Fibroblast of lung (primary cell): ENCODE measurements at regions not wholly inside any gene's neighbourhood (a gene's known extent, or its start where the extent isn't known, plus 50 kb on each side); places are given as distances from the start of the nearest gene placed in this dataset.

ENCODE experiments used
- DNase-seq, 2 donors: peaks; one replicate each; pipeline versions ENCODE4 v3.0.0 to v3.0.0-alpha.2; 2010; ENCODE audit warnings: low read depth in 2 of 2
- H2AFZ ChIP-seq: 2 replicates; pipeline ENCODE4 v1.5.1; 2012; ENCODE audit warnings: low read length, control low read depth, inconsistent platforms
- H3K27ac ChIP-seq: 2 replicates; pipeline ENCODE4 v1.5.1; 2011; ENCODE audit warnings: low read length, control low read depth; ENCODE audit not compliant: insufficient read depth
- H3K27me3 ChIP-seq: 2 replicates; pipeline ENCODE4 v1.5.1; 2011; ENCODE audit warnings: mild to moderate bottlenecking, low read length; ENCODE audit not compliant: control insufficient read depth, insufficient read depth
- H3K36me3 ChIP-seq: 2 replicates; pipeline ENCODE4 v1.5.1; 2011; ENCODE audit warnings: low read length; ENCODE audit not compliant: control insufficient read depth, insufficient read depth
- H3K4me1 ChIP-seq: 2 replicates; pipeline ENCODE4 v1.5.1; 2011; ENCODE audit warnings: low read length; ENCODE audit not compliant: control insufficient read depth, insufficient read depth; ENCODE audit errors: extremely low read depth
- H3K4me2 ChIP-seq: 2 replicates; pipeline ENCODE4 v1.5.1; 2011; ENCODE audit warnings: low read length, control low read depth; ENCODE audit not compliant: insufficient read depth; ENCODE audit errors: extremely low read depth
- H3K4me3 ChIP-seq, 4 experiments: fragments of 200-600 bp in 1 of 4; sonication (generic) in 1 of 4; replicated peaks in 1 of 4; 2 replicates each; pipeline ENCODE4 v1.5.1; 2011 to 2016; ENCODE audit warnings: low read length in 4 of 4, low read depth in 3 of 4, mild to moderate bottlenecking in 3 of 4, control low read depth in 2 of 4, inconsistent platforms in 1 of 4, mixed read lengths in 1 of 4; ENCODE audit not compliant: insufficient read depth in 1 of 4; ENCODE audit errors: control extremely low read depth in 1 of 4
- H3K79me2 ChIP-seq: 2 replicates; pipeline ENCODE4 v1.5.1; 2012; ENCODE audit warnings: mild to moderate bottlenecking, low read length, inconsistent platforms; ENCODE audit not compliant: control insufficient read depth, insufficient read depth
- H3K9ac ChIP-seq: 2 replicates; pipeline ENCODE4 v1.5.1; 2011; ENCODE audit warnings: mild to moderate bottlenecking, low read length, control low read depth; ENCODE audit not compliant: insufficient read depth
- H3K9me3 ChIP-seq: 2 replicates; pipeline ENCODE4 v1.5.1; 2012; ENCODE audit warnings: low read depth, low read length; ENCODE audit not compliant: control insufficient read depth, insufficient read depth
- H4K20me1 ChIP-seq: 2 replicates; pipeline ENCODE4 v1.5.1; 2011; ENCODE audit warnings: low read length; ENCODE audit not compliant: control insufficient read depth, insufficient read depth; ENCODE audit errors: extremely low read depth
- EZH2 ChIP-seq: IDR thresholded peaks from 2 replicates; pipeline ENCODE4 v1.5.1; 2012; ENCODE audit warnings: low read length, control low read depth, mild to moderate bottlenecking; ENCODE audit errors: missing control alignments
- TF ChIP-seq, protein P1 (sequence below), 2 donors: IDR thresholded peaks in 1 of 2; conservative IDR thresholded peaks in 1 of 2; 1 replicate in 1 of 2; 2 replicates in 1 of 2; pipeline ENCODE4 v1.5.1; 2011 to 2012; ENCODE audit warnings: low read length in 2 of 2, control low read depth in 1 of 2, inconsistent platforms in 1 of 2, low read depth in 1 of 2, mild to moderate bottlenecking in 1 of 2

DNA sequence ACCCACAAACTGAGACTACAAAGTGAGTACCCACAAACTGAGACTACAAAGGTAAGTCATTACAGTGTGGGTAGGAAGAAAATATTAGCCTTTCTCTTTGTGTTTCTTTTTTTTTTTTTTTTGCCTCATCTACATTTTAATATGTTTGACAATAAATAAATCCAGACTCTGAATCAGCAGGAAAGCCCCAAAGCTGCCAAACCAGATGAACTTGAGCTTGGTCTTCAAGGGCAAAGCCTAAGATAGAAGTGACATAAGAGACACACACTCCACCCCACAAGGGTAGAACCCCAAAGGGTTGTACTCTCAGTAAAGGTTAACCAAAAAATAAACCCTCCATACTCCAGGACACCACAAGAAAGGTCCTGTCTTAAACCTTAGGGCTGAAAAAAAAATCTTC is 326.8 kb upstream of the ARID1B start:
- Histone ChIP-seq H3K36me3 (no peaks in the 10 kb centered on the region), H3K79me2 (no peaks in the 10 kb centered on the region), H3K9me3 (no peaks in the 10 kb centered on the region), H3K27ac (no peak overlapping the region), H3K4me2 (no peak overlapping the region), H2AFZ (no peak overlapping the region), H4K20me1 (no peaks in the 10 kb centered on the region), H3K9ac (no peak overlapping the region), H3K4me3 (no peak overlapping the region), H3K27me3 (no peaks in the 10 kb centered on the region), H3K4me1 (no peaks in the 10 kb centered on the region)
- DNase-seq, result no peak
- no peak for TF ChIP-seq EZH2
- TF ChIP-seq, protein P1, sequence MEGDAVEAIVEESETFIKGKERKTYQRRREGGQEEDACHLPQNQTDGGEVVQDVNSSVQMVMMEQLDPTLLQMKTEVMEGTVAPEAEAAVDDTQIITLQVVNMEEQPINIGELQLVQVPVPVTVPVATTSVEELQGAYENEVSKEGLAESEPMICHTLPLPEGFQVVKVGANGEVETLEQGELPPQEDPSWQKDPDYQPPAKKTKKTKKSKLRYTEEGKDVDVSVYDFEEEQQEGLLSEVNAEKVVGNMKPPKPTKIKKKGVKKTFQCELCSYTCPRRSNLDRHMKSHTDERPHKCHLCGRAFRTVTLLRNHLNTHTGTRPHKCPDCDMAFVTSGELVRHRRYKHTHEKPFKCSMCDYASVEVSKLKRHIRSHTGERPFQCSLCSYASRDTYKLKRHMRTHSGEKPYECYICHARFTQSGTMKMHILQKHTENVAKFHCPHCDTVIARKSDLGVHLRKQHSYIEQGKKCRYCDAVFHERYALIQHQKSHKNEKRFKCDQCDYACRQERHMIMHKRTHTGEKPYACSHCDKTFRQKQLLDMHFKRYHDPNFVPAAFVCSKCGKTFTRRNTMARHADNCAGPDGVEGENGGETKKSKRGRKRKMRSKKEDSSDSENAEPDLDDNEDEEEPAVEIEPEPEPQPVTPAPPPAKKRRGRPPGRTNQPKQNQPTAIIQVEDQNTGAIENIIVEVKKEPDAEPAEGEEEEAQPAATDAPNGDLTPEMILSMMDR (conservative IDR thresholded peaks at IDR 0.05 in 1 of 2, IDR thresholded peaks at IDR 0.05 in 1 of 2; ENCODE audit: low read depth in 1 of 2, low read length in 2 of 2), result no peak

DNA sequence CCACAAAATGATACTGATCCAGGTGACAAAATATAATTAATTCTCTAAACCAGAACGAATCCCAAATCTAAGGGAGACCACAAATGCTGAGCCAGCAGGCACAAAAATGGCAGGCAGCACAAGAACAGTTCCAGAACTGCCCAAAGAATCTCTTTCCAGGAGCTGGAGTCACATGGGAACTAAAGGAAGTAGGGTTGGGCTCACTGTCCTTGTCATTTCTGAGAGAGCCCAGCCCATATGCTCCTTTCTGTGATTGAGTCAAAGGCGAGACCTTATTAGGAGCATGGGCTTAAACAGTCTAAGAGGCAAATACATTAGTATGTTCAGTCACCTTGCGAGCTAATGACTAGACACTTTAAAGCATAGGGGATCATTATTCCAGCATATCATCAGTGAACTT is 327.6 kb upstream of the ARID1B start:
- no peaks in the 10 kb centered on the region for H3K4me1 ChIP-seq
- H3K27ac ChIP-seq, result no peak overlapping the region
- no peak for TF ChIP-seq EZH2
- TF ChIP-seq, protein P1 (conservative IDR thresholded peaks at IDR 0.05 in 1 of 2, IDR thresholded peaks at IDR 0.05 in 1 of 2; ENCODE audit: low read depth in 1 of 2, low read length in 2 of 2), result no peak
- no peak overlapping the region for H2AFZ ChIP-seq
- no peaks in the 10 kb centered on the region for H3K79me2 ChIP-seq
- H3K4me3 ChIP-seq, result no peak overlapping the region
- no peaks in the 10 kb centered on the region for H4K20me1 ChIP-seq
- H3K4me2 ChIP-seq, result no peak overlapping the region
- no peak for DNase-seq
- H3K36me3 ChIP-seq, result no peaks in the 10 kb centered on the region
- H3K9me3 ChIP-seq, result no peaks in the 10 kb centered on the region
- no peak overlapping the region for H3K9ac ChIP-seq
- H3K27me3 ChIP-seq, result no peaks in the 10 kb centered on the region

DNA sequence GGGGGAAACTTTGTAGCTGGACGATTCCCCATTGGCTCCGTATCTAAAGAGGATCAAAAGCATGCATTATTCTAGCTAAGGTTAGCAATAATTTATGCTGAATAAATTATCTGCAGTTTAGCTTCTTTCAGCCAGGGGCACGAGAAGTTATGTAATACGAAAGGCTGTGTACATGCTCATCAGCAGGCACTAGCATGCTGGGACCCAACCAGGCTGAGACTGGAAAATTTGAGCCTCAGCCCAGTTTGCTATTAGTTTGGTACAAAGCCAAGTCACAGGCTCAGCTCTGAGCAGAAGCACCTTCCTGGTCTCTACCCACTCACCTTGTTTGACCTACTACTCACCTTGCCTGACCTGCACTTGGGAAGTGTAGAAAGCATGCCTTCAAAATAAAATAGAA is 328.1 kb upstream of the ARID1B start:
- H3K9me3 ChIP-seq, result no peaks in the 10 kb centered on the region
- H3K4me1 ChIP-seq, result no peaks in the 10 kb centered on the region
- no peak overlapping the region for H2AFZ ChIP-seq
- H3K9ac ChIP-seq, result no peak overlapping the region
- no peak overlapping the region for H3K4me2 ChIP-seq
- no peak overlapping the region for H3K27ac ChIP-seq
- DNase-seq, result no peak
- H4K20me1 ChIP-seq, result no peaks in the 10 kb centered on the region
- H3K79me2 ChIP-seq, result no peaks in the 10 kb centered on the region
- H3K4me3 ChIP-seq, result no peak overlapping the region
- no peak for TF ChIP-seq EZH2
- TF ChIP-seq, protein P1 (conservative IDR thresholded peaks at IDR 0.05 in 1 of 2, IDR thresholded peaks at IDR 0.05 in 1 of 2; ENCODE audit: low read depth in 1 of 2, low read length in 2 of 2), result no peak
- H3K27me3 ChIP-seq, result no peaks in the 10 kb centered on the region
- H3K36me3 ChIP-seq, result no peaks in the 10 kb centered on the region
